OCI-LY1 (cell line): ENCODE measurements at regions not wholly inside any gene's neighbourhood (a gene's known extent, or its start where the extent isn't known, plus 50 kb on each side); places are given as distances from the start of the nearest gene placed in this dataset.

Experiments
- H2AFZ ChIP-seq: fragments of 200-600 bp; sonication (generic), shearing (Covaris generic); 2 replicates; pipeline ENCODE4 v1.6.0; 2014; ENCODE audit warnings: antibody characterized with exemption, mild to moderate bottlenecking, low read length
- H3F3A ChIP-seq: fragments of 200-600 bp; sonication (generic), shearing (Covaris generic); 2 replicates; pipeline ENCODE4 v1.6.0; 2014; ENCODE audit warnings: mild to moderate bottlenecking, antibody characterized with exemption, low read length, moderate library complexity; ENCODE audit not compliant: insufficient read depth
- H3K27ac ChIP-seq: fragments of 200-600 bp; sonication (generic); 2 replicates; pipeline ENCODE4 v1.5.1; 2014; ENCODE audit warnings: low read length, mixed run types, mild to moderate bottlenecking, low read depth; ENCODE audit not compliant: poor library complexity, severe bottlenecking
- H3K27me3 ChIP-seq: fragments of 200-600 bp; sonication (generic); 2 replicates; pipeline ENCODE4 v1.6.0; 2014; ENCODE audit warnings: antibody characterized with exemption, mild to moderate bottlenecking, low read length, moderate library complexity; ENCODE audit not compliant: insufficient read depth
- H3K36me3 ChIP-seq: fragments of 200-600 bp; sonication (generic); 2 replicates; pipeline ENCODE4 v1.6.1; 2014; ENCODE audit warnings: mild to moderate bottlenecking, antibody characterized with exemption, low read length, moderate library complexity, mixed read lengths; ENCODE audit not compliant: insufficient read depth
- H3K4me1 ChIP-seq: fragments of 200-600 bp; sonication (generic); 2 replicates; pipeline ENCODE4 v1.5.1; 2014; ENCODE audit warnings: mild to moderate bottlenecking, low read length, moderate library complexity; ENCODE audit not compliant: insufficient read depth, severe bottlenecking
- H3K4me2 ChIP-seq: fragments of 200-600 bp; sonication (generic), shearing (Covaris generic); 2 replicates; pipeline ENCODE4 v1.6.1; 2014; ENCODE audit warnings: low read length
- H3K4me3 ChIP-seq: fragments of 200-600 bp; sonication (generic); 2 replicates; pipeline ENCODE4 v1.5.1; 2014; ENCODE audit warnings: low read length, low read depth, mild to moderate bottlenecking, mixed read lengths; ENCODE audit not compliant: poor library complexity, severe bottlenecking
- H3K79me2 ChIP-seq: fragments of 200-600 bp; shearing (Covaris generic); 2 replicates; pipeline ENCODE4 v1.6.1; 2016; ENCODE audit warnings: mixed run types, low read length, mixed read lengths; ENCODE audit not compliant: insufficient read depth
- H3K9ac ChIP-seq: fragments of 200-600 bp; sonication (generic), shearing (Covaris generic); 2 replicates; pipeline ENCODE4 v1.6.1; 2014; ENCODE audit warnings: mild to moderate bottlenecking, low read length, mixed read lengths
- H3K9me2 ChIP-seq: fragments of 200-600 bp; sonication (generic), shearing (Covaris generic); 2 replicates; pipeline ENCODE4 v1.6.1; 2014; ENCODE audit warnings: low read depth, mild to moderate bottlenecking, low read length, mixed read lengths
- H3K9me3 ChIP-seq: fragments of 200-600 bp; shearing (Covaris generic); 2 replicates; pipeline ENCODE4 v1.6.1; 2014; ENCODE audit warnings: low read length, mixed read lengths
- H4K20me1 ChIP-seq: fragments of 200-600 bp; sonication (generic), shearing (Covaris generic); 2 replicates; pipeline ENCODE4 v1.6.0; 2016; ENCODE audit warnings: mild to moderate bottlenecking, low read length; ENCODE audit not compliant: insufficient read depth
- CTCF ChIP-seq: fragments of 200-600 bp; sonication (generic), shearing (Covaris generic); IDR thresholded peaks from 2 replicates; pipeline ENCODE4 v1.5.1; 2017; ENCODE audit warnings: mild to moderate bottlenecking, antibody characterized with exemption, low read length, moderate library complexity, mixed read lengths
- EZH2 ChIP-seq: fragments of 200-600 bp; sonication (generic), shearing (Covaris generic); IDR thresholded peaks from 2 replicates; pipeline ENCODE4 v1.8.0; 2017; ENCODE audit warnings: borderline replicate concordance, mixed run types, mild to moderate bottlenecking, antibody characterized with exemption, low read length, moderate library complexity, mixed read lengths

- H3K27me3 ChIP-seq: 0 out of 2 replicates have a peak, but pooled peaks cover 3% of the 10 kb centered on the region
- H3K4me1 ChIP-seq: peaks cover 13% of the 10 kb centered on the region
- no peak overlapping the region for H2AFZ ChIP-seq
- no peaks in the 10 kb centered on the region for H3K9me2 ChIP-seq
- no peaks in the 10 kb centered on the region for H3K36me3 ChIP-seq
- H3K9me3 ChIP-seq: no peaks in the 10 kb centered on the region
- no peaks in the 10 kb centered on the region for H3F3A ChIP-seq
- H3K9ac ChIP-seq: no peak overlapping the region
- no peak overlapping the region for H3K4me2 ChIP-seq
- H4K20me1 ChIP-seq: no peaks in the 10 kb centered on the region
- no peak overlapping the region for H3K4me3 ChIP-seq
- no peak overlapping the region for H3K27ac ChIP-seq
- no peaks in the 10 kb centered on the region for H3K79me2 ChIP-seq
- TF ChIP-seq CTCF (no peak), EZH2 (no peak)
Observed at GRCh38 chr2:203600286-203600685, 65.2 kb upstream of the RAPH1 start.

GRCh38 chr2:203603456-203604389, 68.6 kb upstream of the RAPH1 start:
- no peaks in the 10 kb centered on the region for H4K20me1 ChIP-seq
- 0 out of 2 replicates have a peak, but pooled peaks cover 3% of the 10 kb centered on the region for H3K27me3 ChIP-seq
- H3K9me2 ChIP-seq: no peaks in the 10 kb centered on the region
- no peaks in the 10 kb centered on the region for H3K79me2 ChIP-seq
- H3K27ac ChIP-seq: no peak overlapping the region
- H3K4me3 ChIP-seq: no peak overlapping the region
- H2AFZ ChIP-seq: no peak overlapping the region
- no peaks in the 10 kb centered on the region for H3K36me3 ChIP-seq
- no peaks in the 10 kb centered on the region for H3F3A ChIP-seq
- no peak overlapping the region for H3K4me2 ChIP-seq
- TF ChIP-seq CTCF (no peak), EZH2 (no peak)
- no peak overlapping the region for H3K9ac ChIP-seq
- peaks cover 4% of the 10 kb centered on the region for H3K4me1 ChIP-seq
- H3K9me3 ChIP-seq: no peaks in the 10 kb centered on the region

GRCh38 chr2:203605302-203605701, 70.2 kb upstream of the RAPH1 start:
- no peak overlapping the region for H2AFZ ChIP-seq

More at GRCh38 chr2:203605302-203605701, 70.2 kb upstream of the RAPH1 start:
- Histone ChIP-seq H3K9me3 (no peaks in the 10 kb centered on the region), H3F3A (no peaks in the 10 kb centered on the region), H4K20me1 (no peaks in the 10 kb centered on the region), H3K9ac (no peak overlapping the region), H3K9me2 (no peaks in the 10 kb centered on the region), H3K79me2 (no peaks in the 10 kb centered on the region), H3K4me1 (no peaks in the 10 kb centered on the region), H3K27ac (no peak overlapping the region), H3K27me3 (0 out of 2 replicates have a peak, but pooled peaks cover 3% of the 10 kb centered on the region), H3K4me3 (no peak overlapping the region), H3K36me3 (no peaks in the 10 kb centered on the region), H3K4me2 (no peak overlapping the region)
- TF ChIP-seq EZH2 (no peak), CTCF (no peak)
